Neutrophil (primary cell): ENCODE measurements at regions not wholly inside any gene's neighbourhood (a gene's known extent, or its start where the extent isn't known, plus 50 kb on each side); places are given as distances from the start of the nearest gene placed in this dataset.
"Not testable (repeated sequence)": the region's sequence is repeated elsewhere in the genome, so short reads cannot be mapped to it uniquely, and the experiment has no call there.

Experiments
- H3K27ac ChIP-seq: fragments of 200-600 bp; sonication (generic); 2 replicates; pipeline ENCODE4 v1.5.1; 2016; ENCODE audit warnings: mild to moderate bottlenecking, moderate library complexity
- H3K27me3 ChIP-seq: fragments of 200-600 bp; sonication (generic); 2 replicates; pipeline ENCODE4 v1.6.0; 2016; ENCODE audit warnings: mild to moderate bottlenecking
- H3K36me3 ChIP-seq: fragments of 200-600 bp; sonication (generic); 2 replicates; pipeline ENCODE4 v1.5.1; 2017
- H3K4me1 ChIP-seq, 2 experiments: fragments of 200-600 bp in 1 of 2; sonication (generic) in 1 of 2; 1 replicate in 1 of 2; 2 replicates in 1 of 2; pipeline versions ENCODE4 v1.5.1 to v1.6.1; 2013 to 2016; ENCODE audit warnings: low read depth in 1 of 2, low read length in 1 of 2, mild to moderate bottlenecking in 1 of 2, moderate library complexity in 1 of 2; ENCODE audit not compliant: control insufficient read depth in 1 of 2, insufficient read depth in 1 of 2
- H3K4me3 ChIP-seq, 2 experiments: fragments of 200-600 bp in 1 of 2; sonication (generic) in 1 of 2; 1 replicate in 1 of 2; 2 replicates in 1 of 2; pipeline ENCODE4 v1.5.1; 2013 to 2016; ENCODE audit warnings: low read depth in 1 of 2, low read length in 1 of 2, mild to moderate bottlenecking in 1 of 2, moderate library complexity in 1 of 2
- H3K9me3 ChIP-seq: fragments of 200-600 bp; sonication (generic); 2 replicates; pipeline ENCODE4 v1.5.1; 2016
- CTCF ChIP-seq: fragments of 200-600 bp; sonication (generic); IDR thresholded peaks from 2 replicates; pipeline ENCODE4 v1.5.1; 2016; ENCODE audit warnings: antibody characterized with exemption

- Histone ChIP-seq H3K4me1 (no peaks in the 10 kb centered on the region), H3K27me3 (no peaks in the 10 kb centered on the region), H3K27ac (no peak overlapping the region), H3K4me3 (no peak overlapping the region), H3K36me3 (no peaks in the 10 kb centered on the region), H3K9me3 (no peaks in the 10 kb centered on the region)
- TF ChIP-seq CTCF = no peak
These were observed 140.0 kb downstream of the GLUL start for GRCh38 chr1:182251561-182251960.

- H3K4me1 ChIP-seq = no peaks in the 10 kb centered on the region
- no peak overlapping the region for H3K4me3 ChIP-seq
- no peaks in the 10 kb centered on the region for H3K36me3 ChIP-seq
- H3K27ac ChIP-seq = no peak overlapping the region
- H3K27me3 ChIP-seq = no peaks in the 10 kb centered on the region
- no peak for TF ChIP-seq CTCF
- H3K9me3 ChIP-seq = no peaks in the 10 kb centered on the region
These were observed 142.4 kb downstream of the GLUL start for GRCh38 chr1:182249201-182249676.

- Histone ChIP-seq H3K4me1 (no peaks in the 10 kb centered on the region), H3K4me3 (no peak overlapping the region), H3K36me3 (no peaks in the 10 kb centered on the region), H3K27me3 (no peaks in the 10 kb centered on the region), H3K27ac (no peak overlapping the region), H3K9me3 (no peaks in the 10 kb centered on the region)
- TF ChIP-seq CTCF = no peak
These were observed 142.9 kb downstream of the GLUL start for GRCh38 chr1:182248721-182249120.

- H3K9me3 ChIP-seq, H3K36me3 ChIP-seq, H3K4me1 ChIP-seq, H3K27ac ChIP-seq, H3K4me3 ChIP-seq, H3K27me3 ChIP-seq: not testable (repeated sequence)
These were observed 143.8 kb downstream of the GLUL start for GRCh38 chr1:182247813-182248212.

GRCh38 chr1:182246783-182247182 lies 144.8 kb downstream of the GLUL start:
- Histone ChIP-seq H3K9me3 (no peaks in the 10 kb centered on the region), H3K27me3 (no peaks in the 10 kb centered on the region), H3K36me3 (no peaks in the 10 kb centered on the region), H3K27ac (no peak overlapping the region), H3K4me3 (no peak overlapping the region), H3K4me1 (no peaks in the 10 kb centered on the region)
- TF ChIP-seq CTCF = no peak

- no peaks in the 10 kb centered on the region for H3K36me3 ChIP-seq
- no peak overlapping the region for H3K4me3 ChIP-seq
- no peak for TF ChIP-seq CTCF
- H3K4me1 ChIP-seq = no peaks in the 10 kb centered on the region
- no peaks in the 10 kb centered on the region for H3K27me3 ChIP-seq
- H3K27ac ChIP-seq = no peak overlapping the region
- H3K9me3 ChIP-seq = no peaks in the 10 kb centered on the region
These were observed 146.6 kb downstream of the GLUL start for GRCh38 chr1:182245040-182245439.
